ACC112 (cell line): ENCODE measurements at regions not wholly inside any gene's neighbourhood (a gene's known extent, or its start where the extent isn't known, plus 50 kb on each side); places are given as distances from the start of the nearest gene placed in this dataset.
"Not testable (repeated sequence)": the region's sequence is repeated elsewhere in the genome, so short reads cannot be mapped to it uniquely, and the experiment has no call there.

Experiments
- H2AFZ ChIP-seq: fragments of 200-600 bp; sonication (generic); one replicate; pipeline ENCODE4 v1.6.0; 2017; ENCODE audit warnings: antibody characterized with exemption, low read length; ENCODE audit not compliant: unreplicated experiment
- H3K27ac ChIP-seq: fragments of 200-600 bp; sonication (generic); 2 replicates; pipeline ENCODE4 v1.5.1; 2014; ENCODE audit warnings: low read depth, mild to moderate bottlenecking, antibody characterized with exemption, low read length, moderate library complexity
- H3K27me3 ChIP-seq: fragments of 200-600 bp; sonication (generic); 2 replicates; pipeline ENCODE4 v1.6.1; 2014; ENCODE audit warnings: mild to moderate bottlenecking, antibody characterized with exemption, low read length, moderate library complexity, mixed read lengths; ENCODE audit not compliant: insufficient read depth
- H3K36me3 ChIP-seq: fragments of 200-600 bp; sonication (generic); 2 replicates; pipeline ENCODE4 v1.6.1; 2016; ENCODE audit warnings: mild to moderate bottlenecking, antibody characterized with exemption, low read length, moderate library complexity, mixed read lengths; ENCODE audit not compliant: insufficient read depth
- H3K4me1 ChIP-seq: fragments of 200-600 bp; sonication (generic); one replicate; pipeline ENCODE4 v1.6.1; 2016; ENCODE audit warnings: low read length, mixed read lengths; ENCODE audit not compliant: insufficient read depth, unreplicated experiment, control insufficient read depth
- H3K4me3 ChIP-seq: fragments of 200-600 bp; sonication (generic); 2 replicates; pipeline ENCODE4 v1.5.1; 2014; ENCODE audit warnings: mild to moderate bottlenecking, low read depth, low read length
- H3K79me2 ChIP-seq: fragments of 200-600 bp; sonication (generic); one replicate; pipeline ENCODE4 v1.6.0; 2016; ENCODE audit warnings: low read length; ENCODE audit not compliant: control insufficient read depth, unreplicated experiment, insufficient read depth

DNA sequence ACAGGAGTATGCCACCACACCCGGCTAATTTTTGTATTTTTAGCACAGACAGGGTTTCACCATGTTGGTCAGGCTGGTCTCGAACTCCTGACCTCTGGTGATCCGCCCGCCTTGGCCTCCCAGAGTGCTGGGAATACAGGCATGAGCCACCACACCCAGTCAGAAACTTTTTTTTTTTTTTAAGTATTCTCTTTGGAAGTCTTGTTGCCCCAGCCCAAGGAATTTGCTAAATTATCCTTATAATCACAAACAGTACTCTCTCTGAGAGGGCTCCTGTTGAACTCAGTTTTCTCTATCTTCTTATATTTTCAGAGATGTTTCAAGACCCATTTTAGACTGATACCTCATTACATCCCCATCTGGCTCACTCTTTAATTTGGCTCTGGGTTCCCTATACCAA lies 82.3 kb upstream of the HIF1A start:
- Histone ChIP-seq H3K4me1 (peaks cover 78% of the 10 kb centered on the region), H3K79me2 (peaks cover 28% of the 10 kb centered on the region)
- H3K27me3 ChIP-seq, H2AFZ ChIP-seq, H3K27ac ChIP-seq, H3K36me3 ChIP-seq, H3K4me3 ChIP-seq: not testable (repeated sequence)

DNA sequence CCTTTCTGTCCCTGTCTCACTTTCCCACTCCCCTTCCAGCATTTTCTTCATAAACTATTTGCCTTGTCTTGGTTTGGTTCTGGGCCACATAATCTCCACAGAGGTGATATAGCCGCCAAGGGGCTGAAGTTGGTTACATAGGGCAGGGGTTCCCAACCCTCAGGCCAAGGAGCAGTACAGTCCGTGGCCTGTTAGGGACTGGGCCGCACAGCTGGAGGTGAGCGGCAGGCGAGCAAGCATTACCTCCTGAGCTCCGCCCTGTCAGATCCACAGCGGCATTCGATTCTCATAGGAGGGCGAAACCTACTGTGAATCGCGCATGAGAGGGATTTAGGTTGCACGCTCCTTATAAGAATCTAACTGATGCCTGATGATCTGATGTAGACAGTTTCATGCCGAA lies 80.6 kb upstream of the HIF1A start:
- H3K79me2 ChIP-seq = peaks cover 32% of the 10 kb centered on the region
- no peak overlapping the region for H3K4me3 ChIP-seq
- peak overlapping the region; percentile 83; the same call in 1 of the 2 replicates for H3K27ac ChIP-seq
- H3K36me3 ChIP-seq = no peaks in the 10 kb centered on the region
- H2AFZ ChIP-seq = no peak overlapping the region
- peaks cover 77% of the 10 kb centered on the region for H3K4me1 ChIP-seq
- H3K27me3 ChIP-seq = no peaks in the 10 kb centered on the region

DNA sequence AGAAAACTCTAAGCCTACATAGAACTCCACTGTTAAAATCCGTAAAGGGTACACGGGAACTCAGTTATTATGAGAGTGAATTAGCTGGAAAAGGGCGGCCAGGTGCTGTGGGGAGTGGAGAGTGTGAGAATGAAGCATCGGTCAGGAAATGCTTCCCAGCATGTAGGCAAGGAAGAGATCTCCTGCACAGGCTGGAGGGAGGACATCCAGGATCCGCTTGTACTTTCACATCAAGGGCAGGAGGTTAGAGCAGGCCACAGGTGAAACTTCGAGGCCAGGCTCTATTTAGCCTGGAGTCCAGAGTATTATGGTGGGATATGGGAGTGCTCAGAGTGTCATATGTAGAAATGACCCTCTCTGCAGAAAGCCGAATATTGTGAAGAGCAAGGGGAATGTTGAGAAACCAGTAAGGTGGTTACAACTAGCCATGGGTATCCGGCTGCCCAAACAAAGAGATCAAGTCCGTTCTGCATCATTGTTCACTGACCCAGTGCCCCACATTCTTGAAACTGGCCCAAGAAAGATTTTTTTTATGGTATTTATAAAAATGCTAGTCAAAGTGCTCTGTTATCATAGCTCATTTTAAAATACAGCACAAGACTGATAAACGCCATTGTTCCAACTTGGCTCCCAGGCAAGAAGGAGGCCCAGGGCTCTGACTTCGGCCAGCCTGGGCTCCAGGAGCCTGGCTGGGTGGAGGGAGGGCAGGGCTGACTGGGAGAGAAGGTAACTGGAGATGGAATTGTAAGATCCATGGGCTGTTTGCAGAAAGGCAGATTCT lies 79.4 kb upstream of the HIF1A start:
- peak overlapping the region; percentile 46 for H3K4me3 ChIP-seq
- H2AFZ ChIP-seq = peak overlapping the region; percentile 45
- H3K27ac ChIP-seq = peak overlapping the region; percentile 83
- no peaks in the 10 kb centered on the region for H3K36me3 ChIP-seq
- no peaks in the 10 kb centered on the region for H3K27me3 ChIP-seq
- peaks cover 31% of the 10 kb centered on the region for H3K79me2 ChIP-seq
- peaks cover 79% of the 10 kb centered on the region for H3K4me1 ChIP-seq

DNA sequence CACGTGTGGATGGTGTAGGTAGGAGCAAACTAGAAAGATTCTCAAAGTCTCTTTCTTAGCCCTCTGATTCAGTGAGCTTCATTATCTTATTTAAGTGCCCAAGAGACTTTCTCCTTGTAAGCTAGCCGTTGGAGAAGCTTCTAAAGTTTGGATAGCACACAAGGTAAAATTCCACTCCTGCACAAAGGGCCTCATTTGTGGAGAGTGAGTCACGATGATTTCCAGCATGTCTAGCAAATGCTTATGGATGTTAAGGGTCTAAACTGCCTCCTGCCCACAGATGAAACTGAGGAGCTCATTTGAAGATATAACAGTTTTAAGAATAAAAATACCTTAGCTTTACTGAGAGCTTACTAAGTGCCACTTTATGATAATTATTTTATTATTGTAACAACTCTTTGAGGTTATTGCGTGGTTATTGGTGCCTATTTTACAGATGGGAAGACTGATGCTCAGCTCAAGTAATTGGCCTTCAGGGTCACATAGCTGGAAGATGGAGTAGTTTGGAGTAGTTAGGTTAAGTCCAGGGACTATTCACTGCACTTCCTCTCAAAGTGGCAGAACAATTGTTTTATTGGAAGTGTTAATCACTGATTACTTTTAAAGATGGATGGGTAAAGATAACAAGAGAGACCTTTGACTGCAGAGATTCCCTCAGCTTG lies 78.7 kb upstream of the HIF1A start:
- peak overlapping the region; percentile 83 for H3K27ac ChIP-seq
- peak overlapping the region; percentile 46 for H3K4me3 ChIP-seq
- peaks cover 30% of the 10 kb centered on the region for H3K79me2 ChIP-seq
- peaks cover 79% of the 10 kb centered on the region for H3K4me1 ChIP-seq
- H3K36me3 ChIP-seq = no peaks in the 10 kb centered on the region
- H2AFZ ChIP-seq = peak overlapping the region; percentile 45
- no peaks in the 10 kb centered on the region for H3K27me3 ChIP-seq

DNA sequence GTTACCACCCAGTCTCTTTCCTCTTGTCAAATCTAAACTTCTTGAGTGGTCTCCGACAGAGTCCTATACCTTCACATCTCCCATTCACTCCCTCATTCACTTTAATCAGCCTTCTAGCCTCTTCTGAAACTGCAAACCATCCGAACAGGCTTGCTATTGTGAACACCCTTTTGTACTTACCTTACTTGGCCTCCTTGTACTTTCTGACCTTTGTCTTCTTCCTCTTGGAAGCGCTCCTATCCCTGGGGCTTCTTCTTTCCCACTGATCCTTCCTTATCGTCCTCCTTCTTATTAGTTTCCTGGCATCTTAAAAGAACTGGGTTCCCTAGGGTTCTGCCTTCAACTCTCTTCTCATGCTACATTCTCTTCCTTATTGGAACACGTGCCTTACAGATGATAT lies 76.9 kb upstream of the HIF1A start:
- H3K27me3 ChIP-seq = no peaks in the 10 kb centered on the region
- no peak overlapping the region for H3K4me3 ChIP-seq
- peaks cover 34% of the 10 kb centered on the region for H3K79me2 ChIP-seq
- H3K36me3 ChIP-seq = no peaks in the 10 kb centered on the region
- peak overlapping the region; percentile 24 for H2AFZ ChIP-seq
- H3K4me1 ChIP-seq = peaks cover 72% of the 10 kb centered on the region
- H3K27ac ChIP-seq = peak overlapping the region; percentile 94

DNA sequence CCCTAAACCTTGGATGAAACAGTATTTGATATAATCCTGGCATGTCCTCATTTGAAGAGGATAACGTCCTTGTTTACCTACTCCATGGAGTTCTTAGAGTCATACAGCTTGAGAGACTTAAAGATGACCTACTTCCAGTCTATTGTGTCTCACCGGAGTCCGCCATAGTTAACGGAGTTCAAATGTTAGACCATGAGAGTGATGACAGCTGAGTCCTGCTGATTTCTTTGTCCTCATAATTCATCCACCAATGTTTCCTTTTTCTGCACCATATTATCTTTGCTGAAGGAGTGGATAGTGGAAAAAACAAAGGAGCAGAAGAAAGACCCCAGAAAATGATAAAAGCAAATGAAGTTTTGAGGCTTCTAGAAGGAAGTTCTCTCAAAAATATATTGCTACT lies 75.8 kb upstream of the HIF1A start:
- Histone ChIP-seq H3K27ac (peak overlapping the region; percentile 94), H3K79me2 (peaks cover 24% of the 10 kb centered on the region), H3K4me1 (peaks cover 77% of the 10 kb centered on the region), H3K36me3 (no peaks in the 10 kb centered on the region), H2AFZ (no peak overlapping the region), H3K27me3 (no peaks in the 10 kb centered on the region), H3K4me3 (peak overlapping the region; percentile 30; the same call in 1 of the 2 replicates)

DNA sequence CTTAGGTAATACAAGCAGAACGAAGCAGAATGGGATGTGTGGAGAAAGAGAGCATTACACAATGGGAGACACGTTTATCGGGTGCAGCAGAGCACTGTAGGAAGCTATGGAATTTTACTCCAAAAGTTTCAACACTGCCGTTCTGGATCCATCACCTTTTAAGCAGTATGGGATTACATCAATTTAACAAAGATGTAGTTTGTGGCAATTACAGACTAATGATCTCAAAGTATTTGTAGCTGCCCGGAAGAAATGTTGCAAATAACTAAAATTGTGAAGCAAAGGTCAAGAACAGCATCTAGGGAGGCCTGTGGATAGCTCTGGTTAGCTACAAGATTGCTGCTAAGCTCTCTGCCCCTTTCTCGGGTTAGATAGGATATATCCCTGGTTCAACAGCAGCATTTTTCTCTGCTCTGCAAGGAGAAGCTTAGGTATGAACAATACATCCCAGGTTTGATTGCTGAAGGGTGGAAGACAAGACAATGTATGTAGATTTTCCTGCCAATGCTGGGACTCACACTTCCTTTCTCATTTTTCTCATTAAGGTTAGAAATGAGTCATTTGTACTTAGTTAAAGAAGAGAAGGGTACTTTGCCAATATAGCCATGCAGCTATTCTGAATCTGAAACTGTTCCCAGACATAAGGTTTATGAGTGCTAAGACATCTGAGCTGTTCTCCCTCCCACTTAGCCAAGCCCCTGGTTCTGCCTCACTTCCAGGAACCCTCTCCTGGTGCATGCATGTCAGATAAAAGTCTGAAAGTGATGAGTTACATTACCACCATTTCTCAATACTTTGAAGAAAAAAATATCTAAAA lies 75.0 kb upstream of the HIF1A start:
- Histone ChIP-seq H3K4me1 (peaks cover 78% of the 10 kb centered on the region), H3K36me3 (no peaks in the 10 kb centered on the region), H3K4me3 (peak overlapping the region; percentile 30), H2AFZ (peak overlapping the region; percentile 84), H3K27ac (peak overlapping the region; percentile 94), H3K27me3 (no peaks in the 10 kb centered on the region), H3K79me2 (peaks cover 22% of the 10 kb centered on the region)

DNA sequence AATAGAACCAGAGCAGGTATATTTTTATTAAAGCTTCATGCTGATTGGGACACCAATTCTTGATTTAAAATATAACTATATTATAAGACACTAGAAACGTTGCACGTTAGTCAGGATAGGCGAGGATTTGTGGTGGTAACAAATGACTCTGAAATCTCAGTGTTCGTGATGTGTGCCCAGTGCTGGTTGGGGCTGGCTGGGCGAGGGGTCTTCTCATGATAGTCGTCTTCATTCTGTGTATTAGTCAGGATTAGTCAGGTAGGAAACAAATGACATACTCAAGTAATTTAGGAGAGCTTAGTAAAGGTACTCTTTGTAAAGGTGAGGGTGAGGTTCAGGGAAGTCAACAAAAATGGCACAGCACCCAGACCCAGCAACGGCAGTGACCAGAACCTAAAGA lies 73.9 kb upstream of the HIF1A start:
- Histone ChIP-seq H2AFZ (no peak overlapping the region), H3K27me3 (no peaks in the 10 kb centered on the region), H3K36me3 (no peaks in the 10 kb centered on the region), H3K4me3 (no peak overlapping the region), H3K79me2 (peaks cover 22% of the 10 kb centered on the region), H3K4me1 (peaks cover 69% of the 10 kb centered on the region), H3K27ac (peak overlapping the region; percentile 94)

DNA sequence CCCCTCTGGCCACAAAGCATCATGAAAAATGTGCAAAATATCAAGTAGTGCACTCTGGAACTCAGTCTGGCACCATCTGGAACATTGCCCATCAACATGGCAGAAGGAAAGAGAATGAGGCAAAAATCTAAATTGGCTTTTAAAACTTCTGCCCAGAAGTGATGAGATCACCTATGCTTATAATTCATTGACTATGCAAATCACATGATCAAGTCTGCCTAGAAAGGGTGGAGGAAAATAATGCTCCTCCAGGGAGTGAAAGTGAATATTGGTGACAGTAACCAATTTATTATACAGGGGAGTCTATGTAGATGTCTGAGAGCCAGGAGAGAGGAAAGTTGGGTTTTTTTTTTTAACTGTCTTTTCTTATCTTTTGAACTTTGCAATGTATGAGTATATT lies 73.3 kb upstream of the HIF1A start:
- H3K36me3 ChIP-seq = no peaks in the 10 kb centered on the region
- peaks cover 63% of the 10 kb centered on the region for H3K4me1 ChIP-seq
- H3K79me2 ChIP-seq = peaks cover 17% of the 10 kb centered on the region
- peak overlapping the region; percentile 94 for H3K27ac ChIP-seq
- no peak overlapping the region for H3K4me3 ChIP-seq
- no peaks in the 10 kb centered on the region for H3K27me3 ChIP-seq
- no peak overlapping the region for H2AFZ ChIP-seq

DNA sequence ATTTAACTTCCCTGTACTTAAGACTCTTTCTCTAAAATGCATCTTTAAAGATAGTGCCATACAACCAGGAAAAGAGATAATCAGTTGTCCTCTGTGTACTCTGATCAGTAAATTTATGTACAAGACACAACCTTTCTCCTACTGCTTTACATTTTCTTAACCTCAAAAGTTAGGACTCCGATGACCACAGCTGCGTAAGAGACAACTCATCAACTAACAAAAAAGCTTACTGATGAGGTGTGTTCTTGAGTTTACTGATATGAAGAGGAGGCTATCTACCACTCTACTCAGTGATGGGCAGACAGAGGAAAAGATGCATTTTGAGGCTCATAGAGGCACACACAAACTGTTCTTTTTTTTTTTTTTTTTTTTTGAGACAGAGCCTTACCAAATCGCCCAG lies 71.4 kb upstream of the HIF1A start:
- H2AFZ ChIP-seq = no peak overlapping the region
- H3K4me1 ChIP-seq = peaks cover 60% of the 10 kb centered on the region
- no peaks in the 10 kb centered on the region for H3K27me3 ChIP-seq
- no peaks in the 10 kb centered on the region for H3K36me3 ChIP-seq
- H3K79me2 ChIP-seq = peaks cover 14% of the 10 kb centered on the region
- no peak overlapping the region for H3K4me3 ChIP-seq
- peak overlapping the region; percentile 4; the same call in 1 of the 2 replicates for H3K27ac ChIP-seq
